Hematopoietic multipotent progenitor cell treated with erythropoietin and hydrocortisone succinate and interleukin-3 and kit ligand, for 8 days (in vitro differentiated cells): ENCODE measurements at regions not wholly inside any gene's neighbourhood (a gene's known extent, or its start where the extent isn't known, plus 50 kb on each side); places are given as distances from the start of the nearest gene placed in this dataset.

ENCODE experiments used
- DNase-seq: peaks from one replicate; pipeline ENCODE4 v3.0.0-alpha.2; 2015

DNA sequence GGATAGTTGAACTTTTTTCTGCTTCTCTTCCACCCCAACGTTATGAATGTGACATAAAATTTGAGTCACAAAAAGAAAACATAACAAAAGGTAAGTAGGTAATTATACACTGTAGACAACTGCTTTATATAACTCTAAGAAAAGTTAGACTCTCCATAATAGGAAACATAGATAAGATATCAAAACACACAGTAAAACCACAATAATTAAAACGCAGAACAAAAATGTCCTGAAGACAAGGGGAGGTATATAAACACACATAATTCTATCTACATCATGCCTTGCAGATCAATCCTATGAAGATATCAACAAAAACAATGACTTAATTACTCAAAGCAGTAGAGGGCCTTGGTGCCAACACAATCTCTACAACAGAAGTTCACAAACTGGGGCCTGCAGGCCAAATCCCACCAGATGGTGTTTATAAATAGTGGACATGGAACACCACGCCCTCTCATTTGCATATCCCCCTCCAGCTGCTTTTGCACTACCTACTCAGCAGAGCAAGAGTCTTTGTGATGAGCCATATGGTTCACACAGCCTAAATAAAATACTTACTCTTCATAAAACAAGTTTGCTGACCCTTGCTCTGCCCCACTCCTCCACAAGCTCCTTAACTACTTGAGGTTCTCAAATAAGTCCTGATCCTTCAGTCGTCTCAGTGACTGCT lies 254.7 kb downstream of the KLF12 start:
- no peak for DNase-seq

DNA sequence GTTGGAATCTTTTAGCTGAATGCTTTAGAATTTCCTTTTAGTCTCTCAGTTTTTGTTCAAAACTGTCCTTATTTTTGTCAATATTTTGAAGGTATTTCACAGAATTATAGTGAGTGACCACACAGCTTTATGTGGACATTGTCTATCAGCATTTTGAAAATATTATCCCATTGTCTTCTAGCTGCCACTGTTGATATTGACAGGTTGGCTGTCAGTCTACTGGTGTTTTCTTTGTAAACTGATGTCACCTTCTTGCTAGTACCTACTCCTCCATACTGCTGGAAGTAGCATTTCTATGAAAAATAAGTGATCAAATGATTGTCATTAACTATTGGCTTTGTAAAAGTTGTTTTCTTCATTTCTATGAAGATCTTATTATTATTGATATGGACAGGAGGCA lies 256.8 kb downstream of the KLF12 start:
- DNase-seq = no peak

DNA sequence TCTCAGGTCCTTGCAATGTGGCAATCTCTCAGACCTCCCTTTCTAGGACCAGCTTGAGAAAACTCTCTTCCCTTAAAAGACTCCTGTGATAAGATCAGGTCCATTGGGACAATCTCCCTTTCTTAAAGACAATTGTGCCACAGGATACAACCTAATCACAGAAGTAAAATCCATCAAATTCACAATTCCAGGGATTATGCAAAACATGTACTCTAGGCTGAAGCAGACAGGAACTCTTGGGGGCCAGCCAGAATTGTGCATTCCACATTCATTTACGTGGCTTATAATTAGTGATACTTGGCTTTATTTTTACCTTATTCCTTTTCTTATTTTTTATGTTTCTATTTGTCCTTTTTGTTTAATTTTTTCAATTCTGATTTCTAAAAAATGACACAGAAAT lies 257.9 kb downstream of the KLF12 start:
- no peak for DNase-seq

DNA sequence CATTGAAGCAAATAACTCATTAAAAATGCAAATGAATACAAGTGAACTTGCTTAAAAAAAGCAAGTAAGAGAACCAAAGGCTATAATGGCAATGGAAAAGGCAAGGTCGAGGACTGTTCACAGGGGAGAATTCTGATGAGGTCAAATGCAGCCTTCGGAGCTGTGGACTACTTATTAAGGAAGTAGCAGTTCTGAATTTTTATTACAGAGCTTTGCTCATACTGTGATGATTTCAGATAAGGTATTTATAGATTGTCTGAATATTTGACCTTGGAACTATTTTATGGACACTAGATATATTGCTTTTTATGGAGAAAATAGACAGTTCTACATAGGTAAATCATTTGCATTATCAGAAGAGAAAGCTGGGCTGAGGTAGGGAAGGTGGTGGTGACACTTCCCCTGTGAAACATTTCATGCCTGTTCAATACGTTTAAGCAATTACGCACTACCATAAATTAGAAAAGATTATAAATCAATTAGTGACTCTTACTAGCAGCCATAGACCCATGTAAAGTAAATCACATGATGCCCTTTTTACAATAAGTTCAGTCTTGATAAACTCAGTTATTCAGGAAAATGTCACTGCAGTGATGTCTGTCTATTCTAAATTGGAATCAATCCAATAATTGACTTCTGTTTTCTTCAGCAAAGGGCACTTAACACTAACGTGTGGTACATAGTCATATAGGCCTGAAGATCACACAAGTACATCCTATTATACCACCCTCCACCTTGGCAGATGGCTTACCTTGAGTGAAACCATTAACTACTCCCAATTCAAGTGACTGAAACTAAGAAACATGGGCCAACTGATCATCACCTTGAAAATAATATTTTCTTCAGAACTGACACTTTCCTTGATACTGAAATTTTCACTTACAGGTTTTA lies 260.0 kb downstream of the KLF12 start:
- DNase-seq = no peak

DNA sequence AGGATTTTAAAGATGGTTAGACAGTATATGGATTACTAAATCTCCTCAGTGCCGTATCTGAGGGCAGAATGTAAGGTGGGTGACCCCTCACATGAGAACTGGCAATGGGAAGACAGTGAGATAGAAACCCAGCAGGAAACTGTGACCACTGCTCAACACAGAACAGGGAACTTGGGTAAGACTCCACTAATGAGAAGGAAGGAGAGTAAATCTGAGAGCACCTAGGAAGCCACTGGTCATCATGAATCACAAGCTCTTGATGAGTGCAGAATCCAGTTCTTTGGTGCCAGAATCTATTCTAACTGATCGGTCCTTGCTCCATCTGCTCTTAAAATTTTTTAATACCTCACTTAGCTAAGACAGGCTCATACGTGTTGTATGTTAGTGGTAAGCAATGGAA lies 261.8 kb downstream of the KLF12 start:
- no peak for DNase-seq

DNA sequence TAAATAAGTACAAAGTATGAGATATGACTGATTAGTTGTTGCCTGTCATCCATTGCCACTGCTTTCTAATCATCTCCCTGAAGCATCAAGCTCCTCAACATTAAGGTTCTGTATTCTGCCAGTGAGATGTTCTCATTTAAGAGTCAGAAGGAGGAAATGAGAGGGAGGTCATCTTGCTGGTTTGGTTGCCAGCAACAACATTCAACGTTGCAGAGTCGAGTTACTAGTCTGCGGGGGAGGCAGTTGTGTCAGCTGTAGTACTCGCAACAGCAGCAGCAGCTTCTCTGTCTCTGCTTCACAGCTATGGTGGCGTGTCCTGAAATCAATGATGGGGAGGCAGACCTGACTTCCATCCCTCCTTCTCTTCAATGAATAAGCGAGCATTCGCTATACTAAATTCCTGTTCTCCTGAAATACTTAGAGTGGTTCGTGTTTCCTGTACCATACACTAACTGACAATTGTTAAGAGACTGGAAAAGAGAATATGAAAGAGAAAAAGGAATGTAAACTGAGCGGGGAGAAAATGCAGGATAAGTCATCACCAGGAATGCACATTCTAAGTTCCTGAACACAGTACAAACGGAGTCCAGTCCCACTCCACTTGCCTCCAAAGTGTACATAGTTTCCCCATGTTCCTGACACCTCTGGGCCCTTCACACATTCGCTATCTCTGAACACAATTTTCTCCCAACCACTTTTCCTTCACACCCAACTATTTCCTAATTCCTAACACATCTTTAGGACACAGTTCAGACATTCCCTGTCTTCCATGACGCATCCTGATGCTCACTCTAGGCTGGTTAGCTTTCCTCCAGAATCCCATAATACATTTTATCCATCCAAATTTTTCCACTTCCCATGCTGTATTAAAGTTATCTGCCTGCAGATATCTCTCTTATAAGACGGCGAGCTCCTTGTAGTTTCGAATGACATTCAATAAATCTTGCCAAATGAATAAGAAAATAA lies 263.0 kb downstream of the KLF12 start:
- DNase-seq = no peak

DNA sequence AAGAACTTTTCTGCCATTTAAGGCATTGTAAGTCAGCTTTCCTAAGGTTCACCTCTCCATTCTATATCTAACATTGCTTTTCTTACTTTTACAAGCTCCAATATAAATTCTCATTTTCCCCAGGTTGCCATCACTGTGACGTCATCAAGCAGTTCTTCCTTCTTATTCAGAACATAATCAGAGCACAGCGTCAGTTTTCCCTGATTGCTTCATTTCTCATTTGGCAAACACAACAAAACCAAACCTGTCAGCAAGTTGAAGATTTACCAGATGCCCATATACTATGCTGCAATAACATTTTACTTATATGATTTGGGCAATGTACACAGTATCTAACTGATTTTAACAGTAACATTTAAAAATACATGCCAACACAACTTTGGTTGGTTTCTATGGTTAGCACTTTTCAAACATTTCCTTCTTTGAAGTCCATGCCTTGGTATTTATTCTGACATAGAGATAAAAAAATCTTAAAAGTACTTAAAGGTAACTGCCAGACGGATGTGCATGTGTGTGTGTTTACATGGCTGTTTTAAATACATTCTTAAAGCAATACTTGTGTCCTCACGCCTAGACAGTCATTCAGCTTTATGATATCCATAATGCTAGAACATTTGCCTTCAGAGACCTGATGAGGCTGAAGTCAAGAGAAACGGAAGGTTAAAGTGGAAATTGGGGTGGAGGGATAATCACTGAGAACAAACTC lies 264.0 kb downstream of the KLF12 start:
- no peak for DNase-seq

DNA sequence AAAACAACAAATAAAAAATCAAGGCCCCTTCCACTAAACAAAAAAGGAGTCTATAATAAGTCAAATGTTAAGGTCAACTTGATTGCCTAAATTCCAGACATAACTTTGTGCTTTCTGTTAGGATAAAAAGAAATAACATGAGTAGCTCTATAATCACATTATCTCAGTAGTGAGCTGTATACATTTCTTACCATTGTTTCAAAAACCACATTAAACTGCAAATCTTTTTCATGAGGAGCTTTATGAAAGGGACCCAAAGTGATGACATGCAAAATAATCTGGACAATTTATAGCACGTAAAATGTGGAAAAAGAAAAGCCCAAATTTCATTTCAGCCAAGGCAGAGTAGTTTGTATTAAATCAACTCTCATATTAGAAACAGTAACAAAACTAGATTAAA lies 269.2 kb downstream of the KLF12 start:
- no peak for DNase-seq

DNA sequence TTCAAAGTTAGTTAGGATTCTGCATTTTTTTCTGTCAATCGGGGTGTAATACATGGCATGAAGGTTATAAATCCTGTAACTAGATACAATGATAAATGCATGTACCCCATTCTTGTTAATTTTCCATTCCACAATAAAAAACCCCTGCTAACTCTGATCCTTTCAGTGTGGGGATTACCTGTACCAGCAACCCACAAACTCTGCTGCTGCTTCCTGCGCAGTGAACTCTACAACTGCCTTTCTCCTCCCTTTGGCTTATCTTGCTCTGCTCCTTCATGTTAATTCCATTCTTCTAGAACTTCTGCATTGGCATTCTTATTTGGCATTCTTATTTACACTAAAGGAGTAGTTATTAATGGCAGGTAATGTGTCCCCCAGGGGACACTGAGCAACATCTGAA lies 273.1 kb downstream of the KLF12 start:
- no peak for DNase-seq

DNA sequence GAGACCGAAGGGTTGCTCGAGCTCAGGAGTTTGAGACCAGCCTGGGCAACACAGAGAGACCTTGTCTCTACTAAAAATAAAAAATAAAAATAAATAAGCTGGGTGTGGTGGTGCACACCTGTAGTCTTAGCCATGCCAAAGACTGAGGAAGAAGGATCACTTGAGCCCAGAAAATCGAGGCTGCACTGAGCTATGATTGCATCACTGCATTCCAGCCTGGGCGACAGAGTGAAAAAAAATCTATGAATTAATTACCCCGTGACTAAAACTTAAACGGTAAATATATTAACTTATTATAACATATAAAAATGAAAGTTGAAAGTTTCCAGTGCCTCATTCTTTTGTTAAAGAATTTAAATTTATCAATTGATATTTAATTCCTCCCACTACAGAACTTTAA lies 273.7 kb downstream of the KLF12 start:
- no peak for DNase-seq

DNA sequence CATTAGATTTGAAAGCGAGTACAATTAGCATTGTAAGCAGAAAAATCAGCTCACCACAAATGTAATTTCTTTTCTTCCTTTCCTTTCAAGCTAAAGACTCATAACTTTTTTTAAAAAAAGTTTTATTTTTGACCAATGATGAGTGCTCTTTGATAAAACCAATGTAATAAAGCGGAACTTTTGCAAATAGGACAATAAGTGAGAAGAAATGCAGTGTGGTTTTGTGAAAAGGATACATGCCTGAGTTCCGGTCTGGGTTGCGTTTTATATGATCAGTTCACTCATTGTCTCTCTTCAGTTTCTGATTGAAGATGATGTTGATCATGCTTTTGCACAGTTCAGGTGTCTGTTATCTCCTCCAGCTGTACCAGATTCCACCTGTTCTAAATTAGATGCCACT lies 274.4 kb downstream of the KLF12 start:
- no peak for DNase-seq

DNA sequence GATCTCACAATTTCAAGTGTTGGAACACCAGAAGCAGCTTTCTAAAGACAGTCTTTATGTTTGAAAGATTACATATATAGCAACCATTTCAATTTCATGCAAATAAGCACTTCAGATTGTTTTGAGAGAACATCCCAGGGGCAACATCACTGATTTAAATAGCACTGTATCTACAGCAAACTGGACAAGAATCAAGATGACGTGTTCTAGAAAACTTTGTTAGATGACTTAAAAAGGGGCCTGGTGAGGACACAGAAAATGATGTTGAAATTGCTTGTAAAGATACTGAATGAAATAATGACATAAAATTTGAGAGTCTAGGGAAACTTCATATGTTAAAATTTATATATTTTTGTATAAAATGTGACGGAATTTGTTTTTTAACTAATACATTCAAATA lies 277.1 kb downstream of the KLF12 start:
- DNase-seq = no peak

DNA sequence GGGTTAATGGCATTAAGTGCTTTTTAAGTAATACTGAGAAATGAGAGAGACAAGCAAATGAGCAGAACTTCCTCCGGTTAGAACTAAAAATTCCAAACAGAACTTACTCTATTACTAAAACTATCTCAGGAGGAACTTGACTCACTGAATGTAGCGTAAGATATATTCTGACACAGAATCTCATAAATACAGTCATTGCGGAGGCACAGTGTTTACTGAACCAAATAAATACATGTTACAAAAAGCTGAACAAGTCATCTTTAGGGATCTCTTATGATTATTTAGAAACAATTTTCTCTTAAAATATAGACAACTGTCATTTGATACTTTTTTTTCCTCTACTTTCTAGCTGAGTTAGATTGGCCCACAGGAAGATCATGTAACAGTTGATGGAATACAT lies 283.1 kb downstream of the KLF12 start:
- no peak for DNase-seq

DNA sequence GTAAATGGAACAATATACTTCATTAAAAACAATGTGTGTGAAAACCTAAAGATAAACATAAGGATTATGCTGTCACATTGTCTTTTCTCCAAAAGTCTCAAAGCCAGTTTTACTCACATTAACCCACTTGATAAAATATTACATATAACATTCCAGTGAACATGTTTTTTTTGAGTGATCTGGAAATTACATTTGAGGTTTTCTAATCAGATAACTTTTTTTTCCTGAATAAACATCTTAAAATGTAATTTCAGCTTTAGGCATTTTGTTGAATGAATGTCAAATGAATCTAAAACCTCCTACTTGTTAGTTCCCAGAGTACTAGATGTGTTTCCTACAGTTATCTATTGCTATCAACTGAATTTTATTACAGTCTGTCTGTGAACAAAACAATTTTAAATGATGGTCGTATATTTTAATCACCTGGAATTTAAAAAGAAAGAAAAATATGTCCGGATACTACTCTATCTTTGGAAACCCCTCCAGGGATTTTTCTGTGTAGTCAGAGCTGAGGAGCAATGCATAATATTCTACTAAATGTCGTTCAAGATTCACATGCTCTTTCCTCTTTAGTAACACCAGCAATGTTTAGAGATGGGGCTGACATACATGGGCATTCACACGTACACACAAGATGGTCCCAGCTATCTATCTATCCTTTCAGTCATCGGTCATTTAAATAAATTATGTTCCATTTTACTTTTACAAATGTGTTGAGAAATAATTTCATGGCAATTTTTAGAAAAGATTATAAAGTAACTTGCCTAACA lies 283.9 kb downstream of the KLF12 start:
- no peak for DNase-seq

DNA sequence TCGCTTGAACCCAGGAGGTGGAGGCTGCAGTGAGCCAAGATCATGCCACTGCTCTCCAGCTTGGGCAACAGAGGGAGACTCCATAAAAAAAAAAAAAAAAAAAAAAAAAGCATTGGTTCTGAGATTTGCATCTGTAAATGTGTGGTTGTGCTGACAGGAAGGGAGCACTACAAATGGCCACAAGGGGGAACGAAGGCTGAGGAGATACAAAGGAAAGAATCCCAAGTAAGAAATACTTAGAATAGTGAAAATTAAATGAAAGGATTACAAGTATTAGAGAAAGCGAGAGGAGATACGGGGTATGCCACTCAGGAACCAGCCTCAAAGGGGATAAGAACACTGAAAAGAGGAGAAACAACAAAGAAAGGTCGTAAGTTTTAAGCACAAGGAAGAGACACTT lies 284.9 kb downstream of the KLF12 start:
- DNase-seq = peak; percentile 6

DNA sequence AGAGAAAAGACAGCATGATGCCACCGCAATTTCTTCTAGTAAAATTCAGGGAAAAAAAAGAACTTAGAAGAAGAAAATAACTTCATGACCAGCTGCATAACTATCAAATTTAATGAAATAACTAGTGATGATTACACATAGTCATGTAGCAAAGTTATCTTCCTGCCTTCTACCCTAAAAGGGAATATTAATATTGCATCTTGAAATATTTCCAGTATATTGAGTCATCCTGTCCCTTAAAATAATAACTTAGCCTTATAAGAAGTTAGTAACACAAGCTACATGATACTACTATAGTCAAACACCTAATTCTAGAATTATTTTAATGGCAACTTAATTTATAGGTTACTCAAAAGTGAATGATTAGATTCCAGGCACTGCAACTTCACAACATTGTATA lies 289.2 kb downstream of the KLF12 start:
- DNase-seq = no peak

DNA sequence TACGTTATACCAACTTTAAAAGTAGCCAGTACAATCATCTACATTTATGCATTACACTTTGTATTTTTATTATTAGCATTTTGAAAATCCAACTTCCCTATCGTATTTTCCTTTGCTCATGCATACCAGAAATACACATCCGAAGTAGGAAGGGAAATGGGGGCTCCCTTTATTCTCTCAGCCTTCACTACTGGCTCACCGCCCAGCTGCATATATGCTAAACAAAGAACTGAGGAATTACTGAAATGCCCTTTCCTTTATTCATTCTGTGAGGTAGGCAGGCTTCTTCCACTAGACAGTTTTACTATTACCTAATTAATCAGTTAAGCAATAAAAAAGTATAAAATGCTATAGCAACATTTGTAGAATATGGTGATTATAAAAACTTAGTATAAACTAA lies 291.6 kb downstream of the KLF12 start:
- DNase-seq = no peak

DNA sequence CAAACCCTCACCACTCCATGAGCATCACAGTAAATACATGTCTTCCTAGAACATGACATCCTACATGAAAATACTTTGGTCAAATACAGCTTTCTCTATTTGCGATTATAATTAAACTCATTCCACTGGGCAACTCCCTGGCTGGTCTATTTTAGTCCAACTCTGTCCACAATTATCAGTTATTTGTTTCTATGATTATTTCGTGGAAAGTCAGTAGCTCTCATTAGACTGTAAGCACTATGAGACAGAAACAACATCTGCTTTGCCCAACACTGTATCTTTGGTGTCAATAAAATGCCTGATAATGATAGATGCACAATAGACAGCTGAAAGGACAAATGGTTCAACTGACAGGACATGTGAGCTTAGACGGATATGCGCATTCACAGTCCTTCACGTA lies 292.0 kb downstream of the KLF12 start:
- DNase-seq = no peak

DNA sequence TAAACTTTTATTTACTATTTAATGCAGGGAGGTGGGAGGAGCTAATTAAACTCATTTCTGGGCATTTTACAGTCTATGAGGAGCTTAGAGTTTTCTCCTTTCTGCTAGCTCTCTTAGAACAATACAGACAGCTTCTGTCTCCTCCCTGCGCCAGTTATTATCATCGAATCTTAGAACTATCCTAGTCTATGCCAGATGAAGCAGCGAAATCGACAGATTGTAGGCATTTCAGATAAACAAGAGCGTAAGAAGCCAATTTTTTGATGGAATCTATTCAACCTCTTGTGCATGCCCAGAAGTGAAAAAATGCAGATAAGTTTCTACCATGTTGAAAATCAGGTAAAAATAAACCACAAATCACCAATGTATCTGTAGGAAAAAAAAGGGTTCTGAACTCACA lies 297.1 kb downstream of the KLF12 start:
- no peak for DNase-seq

DNA sequence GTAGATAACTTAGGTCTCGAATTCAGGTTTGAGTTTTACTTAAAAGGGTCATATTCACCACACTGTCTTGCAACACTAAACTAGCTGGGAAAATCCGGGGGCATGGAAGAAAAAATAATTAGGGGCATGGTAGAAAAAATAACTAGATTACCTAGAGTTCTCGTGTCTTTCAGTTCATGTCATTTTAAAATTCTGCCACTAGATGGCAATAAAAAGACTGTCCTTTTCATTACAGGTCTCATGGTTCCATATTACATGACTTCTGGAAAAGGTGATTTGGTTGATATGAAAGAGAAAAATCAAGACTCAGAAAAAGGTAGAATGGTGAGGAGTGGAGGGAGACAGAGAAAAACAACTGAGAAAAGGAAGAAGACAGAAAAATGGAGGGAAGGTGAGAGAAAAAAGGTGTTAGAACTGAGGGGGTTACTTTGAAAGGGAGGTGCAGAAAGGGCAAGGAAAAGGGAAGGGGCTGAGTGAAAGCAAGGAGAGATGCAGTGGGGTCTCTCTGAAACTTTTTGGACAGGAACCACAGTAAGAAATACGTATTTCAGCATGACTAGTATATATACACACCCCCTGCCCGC lies 299.0 kb downstream of the KLF12 start:
- peak; percentile 58 for DNase-seq

DNA sequence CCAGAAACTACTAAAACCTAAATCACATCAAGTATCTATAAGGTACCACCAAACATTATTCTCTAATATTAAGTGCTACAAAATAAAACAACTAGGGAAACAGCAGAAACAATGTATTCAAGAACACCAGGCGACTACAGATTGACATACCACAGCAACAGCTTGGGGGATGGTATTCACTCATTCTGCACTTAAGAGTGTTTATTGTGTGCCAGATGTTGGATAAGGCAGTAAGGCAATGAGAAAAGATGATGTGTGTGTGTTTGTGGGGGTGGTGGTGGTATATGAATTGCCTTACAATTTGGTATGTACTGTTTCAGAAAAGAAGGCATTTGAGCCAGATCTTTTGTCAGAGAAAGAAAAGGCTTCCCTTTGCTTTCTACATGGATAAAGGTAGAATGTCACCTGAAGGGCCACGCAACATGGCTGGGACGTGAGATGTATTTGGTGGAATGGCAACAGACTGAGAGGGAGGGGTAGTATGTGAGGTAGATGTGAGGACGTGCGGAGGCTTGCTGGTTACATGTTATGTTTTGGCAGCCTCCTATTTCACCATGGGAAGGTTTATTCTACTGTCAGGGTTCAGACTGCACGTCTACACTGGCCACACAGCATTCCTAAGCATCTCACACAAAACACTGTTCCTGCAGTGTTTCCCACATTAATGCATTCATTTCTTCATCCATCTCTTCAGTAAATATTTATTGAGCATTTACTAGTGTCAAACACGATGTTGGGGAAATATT lies 300.7 kb downstream of the KLF12 start:
- DNase-seq = no peak
